Muscle of arm (tissue), 1 donor: ENCODE measurements at regions not wholly inside any gene's neighbourhood (a gene's known extent, or its start where the extent isn't known, plus 50 kb on each side); places are given as distances from the start of the nearest gene placed in this dataset.

Experiments used
- DNase-seq: peaks from one replicate; pipeline ENCODE4 v3.0.0-alpha.2; 2013

GRCh38 chr4:175374459-175374858, 437.6 kb downstream of the GPM6A start:
- no peak for DNase-seq

GRCh38 chr4:175376287-175376977, 435.6 kb downstream of the GPM6A start:
- no peak for DNase-seq

DNA sequence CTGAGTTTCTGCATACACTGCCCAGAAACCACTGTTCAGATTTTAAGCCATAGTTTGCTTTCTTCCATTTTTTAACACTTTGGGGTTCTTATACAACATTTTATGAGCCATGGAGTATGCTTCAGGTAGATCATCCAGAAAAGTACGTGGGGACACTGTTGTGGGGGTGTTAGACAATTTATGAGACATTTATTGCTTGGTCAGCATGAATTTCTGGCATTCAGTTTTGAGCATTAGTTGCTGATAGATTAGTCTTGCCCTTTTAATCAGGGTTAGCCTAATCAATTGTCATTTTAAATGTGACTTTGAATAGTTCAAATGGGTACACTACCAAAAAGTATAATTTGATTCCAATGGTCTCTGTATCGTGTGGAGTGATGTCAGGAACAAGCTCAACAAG, 434.9 kb downstream of the GPM6A start:
- DNase-seq = no peak

- no peak for DNase-seq
Measured at GRCh38 chr4:175378372-175378771, 433.7 kb downstream of the GPM6A start.

- no peak for DNase-seq
Measured at GRCh38 chr4:175380841-175381240, 431.2 kb downstream of the GPM6A start.

GRCh38 chr4:175385797-175386196, 426.3 kb downstream of the GPM6A start:
- no peak for DNase-seq

DNA sequence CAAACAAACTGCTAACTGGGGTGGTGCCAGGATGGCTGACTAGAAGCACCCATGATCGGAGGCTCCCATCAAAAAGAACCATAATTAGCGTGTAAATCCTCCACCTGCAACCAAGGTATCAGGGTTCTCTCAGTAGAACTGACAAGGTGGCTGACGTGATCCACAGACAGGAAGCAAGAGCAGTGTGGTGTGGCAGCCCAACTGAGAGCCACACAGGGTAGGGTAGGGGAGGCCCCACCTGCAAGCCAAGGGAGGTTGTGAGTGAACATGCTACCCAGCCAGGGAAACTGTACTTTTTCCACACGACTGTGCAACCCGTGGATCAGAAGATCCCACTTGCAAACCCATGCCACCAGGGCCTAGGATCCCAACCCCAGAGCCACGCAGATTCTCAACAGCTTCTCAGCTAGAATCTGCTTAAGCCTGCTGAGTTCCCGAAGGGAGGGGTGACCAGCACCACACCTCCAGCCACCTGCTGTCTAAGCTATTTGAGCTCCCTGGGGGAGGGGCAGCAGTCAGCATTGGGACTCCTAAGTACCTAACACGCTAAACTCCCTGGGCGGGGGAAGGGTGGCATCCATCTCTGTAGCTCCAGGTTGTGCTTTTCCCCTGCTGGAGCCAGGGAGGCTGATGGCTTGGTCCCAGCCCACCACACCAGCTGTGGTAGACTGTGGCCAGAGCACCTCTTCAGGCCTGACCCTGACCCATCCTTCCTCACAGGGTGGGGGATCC, 425.1 kb downstream of the GPM6A start:
- no peak for DNase-seq

DNA sequence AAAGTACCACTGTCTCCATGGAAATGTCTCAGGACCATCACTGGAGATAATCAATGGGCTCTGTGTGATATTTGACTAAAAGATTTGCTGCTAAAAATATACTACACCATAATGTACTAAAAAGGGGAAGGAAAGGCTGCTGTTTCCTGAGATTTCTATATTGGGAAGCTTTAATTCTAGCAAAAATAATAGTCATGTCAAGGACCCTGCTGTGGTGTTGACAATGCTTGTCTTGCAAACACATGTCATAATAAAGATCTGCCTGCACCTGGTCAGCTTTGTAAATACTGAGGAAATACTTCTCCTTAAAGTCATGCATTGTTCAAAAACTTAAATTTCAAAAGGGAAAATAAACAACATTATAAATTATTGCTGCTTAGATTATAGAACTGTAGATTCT, 417.9 kb downstream of the GPM6A start:
- DNase-seq = no peak

GRCh38 chr4:175405961-175406360, 406.1 kb downstream of the GPM6A start:
- no peak for DNase-seq

- no peak for DNase-seq
Measured at GRCh38 chr4:175407926-175408325, 404.1 kb downstream of the GPM6A start.

GRCh38 chr4:175411251-175411650, 400.8 kb downstream of the GPM6A start:
- DNase-seq = no peak

DNA sequence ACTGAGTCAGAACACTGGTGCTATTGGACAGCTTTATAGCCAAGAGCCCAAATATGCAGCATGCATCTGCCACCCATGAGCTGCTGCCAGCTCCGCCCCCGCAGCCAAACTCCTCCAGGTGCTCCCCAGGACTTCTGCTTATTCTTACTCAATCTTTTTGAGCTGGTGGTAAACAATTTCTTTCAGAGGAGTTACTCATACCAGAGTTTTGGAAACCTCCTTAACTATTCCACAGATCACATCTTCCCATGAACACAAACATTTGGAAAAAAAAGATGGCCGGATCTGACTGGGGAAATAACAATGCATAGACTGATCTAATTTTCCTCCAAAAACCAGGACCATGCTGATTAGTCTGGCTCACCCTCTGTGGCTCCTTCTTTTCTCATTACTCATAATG, 399.9 kb downstream of the GPM6A start:
- DNase-seq = no peak

DNA sequence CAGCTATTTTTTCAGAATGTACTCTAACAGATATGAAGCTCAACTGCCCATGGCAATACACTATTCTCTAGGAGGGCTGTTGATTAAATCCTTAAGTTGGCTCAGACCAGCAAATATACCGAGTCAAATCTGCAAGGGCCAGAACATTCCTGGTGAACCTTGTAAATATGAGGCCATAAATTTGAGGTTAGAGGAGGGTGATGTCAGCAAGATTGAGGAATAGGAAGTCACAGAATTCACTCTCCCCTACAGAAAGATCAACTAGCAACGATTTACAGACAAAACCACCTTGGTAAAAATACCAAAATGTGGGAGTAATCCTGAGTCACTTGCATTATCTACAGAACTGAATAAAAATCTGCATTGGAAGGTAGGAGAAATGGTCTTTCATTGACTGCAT, 399.3 kb downstream of the GPM6A start:
- DNase-seq = no peak

DNA sequence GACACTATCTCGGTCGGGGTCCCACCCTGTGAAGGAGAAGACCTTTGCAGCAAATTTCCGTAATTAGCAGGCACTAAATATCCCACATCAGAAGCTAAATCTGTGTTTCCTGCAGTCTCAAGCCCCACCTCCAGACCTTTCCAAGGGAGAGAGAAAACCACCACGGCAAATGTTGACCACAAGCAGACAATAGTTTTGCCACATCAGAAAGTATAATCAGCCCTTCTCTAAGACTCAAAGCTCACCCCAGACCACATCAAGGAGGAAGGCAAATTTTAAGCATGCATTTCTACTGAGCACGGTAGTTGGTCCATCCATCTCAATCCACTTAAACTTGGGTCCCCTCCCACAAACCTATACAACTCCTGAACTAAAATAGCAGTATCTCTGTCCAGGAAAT, 398.5 kb downstream of the GPM6A start:
- no peak for DNase-seq

DNA sequence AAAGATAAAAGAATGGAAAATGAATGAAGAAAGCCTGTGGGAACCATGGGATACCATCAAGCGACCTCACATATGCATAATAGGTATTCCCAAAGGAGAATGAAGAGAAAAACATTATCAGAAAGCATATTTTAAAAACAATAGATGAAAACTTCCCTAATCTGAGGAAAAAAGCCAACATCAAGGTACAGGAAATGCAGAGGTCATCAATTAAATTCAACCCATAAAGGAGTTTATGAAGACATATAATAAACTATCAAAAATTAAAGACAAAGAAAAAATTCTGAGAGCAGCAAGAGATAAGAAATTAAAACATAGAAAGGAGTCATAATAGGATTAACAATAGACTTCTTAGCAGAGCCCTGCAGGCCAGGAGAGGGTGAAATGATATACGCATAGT, 397.5 kb downstream of the GPM6A start:
- DNase-seq = no peak

DNA sequence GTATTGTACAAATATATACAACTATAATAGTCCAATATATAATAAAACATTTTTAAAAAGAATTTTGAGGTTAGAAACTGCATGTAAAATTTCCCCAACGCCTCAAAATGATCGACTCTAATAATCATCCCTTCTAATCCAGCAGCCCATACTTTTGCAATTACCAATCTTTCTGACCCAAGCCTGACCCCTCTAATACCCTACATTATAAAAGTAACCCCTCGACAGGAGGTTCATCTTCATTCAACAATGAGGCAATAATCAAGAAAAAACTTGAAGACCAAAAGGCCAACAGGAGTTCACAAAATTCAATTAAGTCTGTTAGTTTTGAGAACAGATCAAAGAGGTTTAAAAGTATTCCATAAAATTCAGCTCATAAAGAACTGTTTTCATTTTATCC, 393.5 kb downstream of the GPM6A start:
- no peak for DNase-seq

- no peak for DNase-seq
Measured at GRCh38 chr4:175419236-175419718, 392.8 kb downstream of the GPM6A start.

- no peak for DNase-seq
Measured at GRCh38 chr4:175421506-175421905, 390.6 kb downstream of the GPM6A start.

GRCh38 chr4:175422331-175422730, 389.7 kb downstream of the GPM6A start:
- no peak for DNase-seq

DNA sequence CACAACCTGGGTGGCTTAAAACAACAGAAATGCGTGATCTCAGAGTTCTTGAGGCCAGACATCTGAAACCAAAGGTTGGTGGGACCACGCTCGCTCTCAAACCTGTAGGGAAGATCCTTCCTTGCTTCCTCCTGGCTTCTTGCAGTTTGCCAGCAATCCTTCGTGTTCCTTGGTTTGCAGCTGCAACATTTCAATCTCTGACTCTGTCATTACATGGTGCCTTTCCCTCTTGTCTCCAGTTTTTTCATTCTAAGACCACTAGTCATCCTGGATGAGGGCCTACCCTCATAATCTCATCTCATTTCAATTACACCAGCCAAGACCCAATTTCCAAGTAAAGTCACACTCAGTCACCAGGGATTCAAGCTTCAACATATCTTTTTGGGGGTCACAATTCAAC, 388.0 kb downstream of the GPM6A start:
- DNase-seq = no peak

GRCh38 chr4:175427751-175428150, 384.3 kb downstream of the GPM6A start:
- no peak for DNase-seq

DNA sequence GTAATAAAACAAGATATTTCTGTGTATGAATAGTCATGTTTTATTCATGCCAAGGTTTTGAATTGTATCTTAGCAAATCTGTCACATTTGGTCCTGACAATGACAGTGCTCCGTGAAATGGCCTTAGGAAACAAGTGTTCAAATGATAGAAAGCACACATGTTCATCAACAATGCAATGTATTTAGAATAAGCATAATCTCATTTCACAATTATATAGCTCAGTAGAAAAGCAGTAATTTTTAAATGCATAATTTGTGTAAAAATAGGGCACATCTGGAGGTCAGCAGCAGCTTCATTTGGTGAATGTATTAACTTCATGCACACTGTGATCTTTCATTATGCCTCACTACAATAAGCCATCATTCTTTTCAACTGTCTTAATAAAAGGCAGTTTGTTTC, 380.4 kb downstream of the GPM6A start:
- no peak for DNase-seq

DNA sequence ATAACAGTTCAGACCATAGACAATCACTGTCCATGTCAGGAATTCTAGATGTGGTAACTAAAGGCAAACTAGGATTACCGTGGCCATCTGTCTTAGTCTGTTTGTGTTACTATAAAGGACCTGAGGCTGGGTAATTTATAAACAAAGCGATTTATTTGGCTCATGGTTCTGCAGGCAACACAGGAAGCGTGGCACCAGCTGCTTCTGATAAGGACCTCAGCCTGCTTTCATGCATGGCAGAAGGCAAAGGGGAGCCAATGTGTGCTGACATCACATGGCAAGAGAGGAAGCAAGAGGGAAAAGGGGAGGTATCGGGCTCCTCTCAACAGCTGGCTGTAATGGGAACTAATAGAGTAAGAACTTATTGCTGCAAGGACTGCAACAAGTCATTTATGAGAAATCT, 376.7 kb downstream of the GPM6A start:
- DNase-seq = no peak

GRCh38 chr4:175436196-175436595, 375.9 kb downstream of the GPM6A start:
- no peak for DNase-seq
